Fibroblast of pulmonary artery (primary cell): ENCODE measurements at regions not wholly inside any gene's neighbourhood (a gene's known extent, or its start where the extent isn't known, plus 50 kb on each side); places are given as distances from the start of the nearest gene placed in this dataset.

Experiments
- DNase-seq: peaks from one replicate; pipeline ENCODE4 v3.0.0-alpha.2; 2010; ENCODE audit warnings: low read depth
- H3K4me3 ChIP-seq: replicated peaks from 2 replicates; pipeline ENCODE4 v1.5.1; 2011; ENCODE audit warnings: low read depth, mild to moderate bottlenecking, control low read depth, low read length, moderate library complexity
- TF ChIP-seq, protein P1 (sequence below): IDR thresholded peaks from 2 replicates; pipeline ENCODE4 v1.5.1; 2011; ENCODE audit warnings: mild to moderate bottlenecking, control low read depth, low read length, inconsistent platforms; ENCODE audit errors: missing control alignments

DNA sequence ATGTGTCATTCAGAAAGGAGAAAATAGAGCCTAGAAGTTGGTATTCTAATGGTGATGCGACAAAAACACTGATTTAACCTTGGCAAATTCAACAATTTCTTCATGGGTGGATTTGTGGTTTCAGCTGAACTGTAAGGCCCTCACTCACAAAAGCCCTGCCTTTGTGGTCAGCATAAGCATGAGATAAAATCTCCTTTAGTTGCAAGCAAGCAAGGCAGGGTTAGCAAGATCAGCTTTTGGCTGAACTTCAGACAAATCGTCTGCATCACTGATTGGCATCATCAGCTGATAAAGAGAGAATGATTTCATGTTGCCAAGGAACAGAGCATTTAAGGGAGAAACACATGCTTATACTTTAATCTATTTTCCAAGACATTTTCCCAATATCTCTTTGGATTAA, 2582.2 kb downstream of the PCDH7 start:
- TF ChIP-seq, protein P1, sequence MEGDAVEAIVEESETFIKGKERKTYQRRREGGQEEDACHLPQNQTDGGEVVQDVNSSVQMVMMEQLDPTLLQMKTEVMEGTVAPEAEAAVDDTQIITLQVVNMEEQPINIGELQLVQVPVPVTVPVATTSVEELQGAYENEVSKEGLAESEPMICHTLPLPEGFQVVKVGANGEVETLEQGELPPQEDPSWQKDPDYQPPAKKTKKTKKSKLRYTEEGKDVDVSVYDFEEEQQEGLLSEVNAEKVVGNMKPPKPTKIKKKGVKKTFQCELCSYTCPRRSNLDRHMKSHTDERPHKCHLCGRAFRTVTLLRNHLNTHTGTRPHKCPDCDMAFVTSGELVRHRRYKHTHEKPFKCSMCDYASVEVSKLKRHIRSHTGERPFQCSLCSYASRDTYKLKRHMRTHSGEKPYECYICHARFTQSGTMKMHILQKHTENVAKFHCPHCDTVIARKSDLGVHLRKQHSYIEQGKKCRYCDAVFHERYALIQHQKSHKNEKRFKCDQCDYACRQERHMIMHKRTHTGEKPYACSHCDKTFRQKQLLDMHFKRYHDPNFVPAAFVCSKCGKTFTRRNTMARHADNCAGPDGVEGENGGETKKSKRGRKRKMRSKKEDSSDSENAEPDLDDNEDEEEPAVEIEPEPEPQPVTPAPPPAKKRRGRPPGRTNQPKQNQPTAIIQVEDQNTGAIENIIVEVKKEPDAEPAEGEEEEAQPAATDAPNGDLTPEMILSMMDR, result no peak
- H3K4me3 ChIP-seq, result no peak overlapping the region
- peak; percentile 19 for DNase-seq

DNA sequence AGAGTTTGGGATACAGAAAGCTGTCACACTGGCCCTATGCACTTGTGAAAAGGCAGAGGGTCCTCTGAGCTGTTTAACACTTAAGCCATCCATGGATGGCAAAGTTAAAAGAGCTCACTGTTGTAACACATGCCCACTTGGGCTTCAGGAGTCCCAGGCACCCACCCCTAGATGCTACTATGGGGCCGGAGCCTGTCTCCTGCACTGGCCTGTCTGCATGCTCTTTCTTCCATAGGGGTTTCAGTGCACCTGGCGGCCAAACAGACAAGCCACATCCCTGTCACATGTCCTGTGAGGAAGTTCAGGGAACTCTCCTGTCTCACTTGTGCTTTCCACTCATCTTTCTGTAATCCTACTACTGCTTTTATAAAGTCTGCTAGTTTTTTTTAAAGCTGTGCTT, 2586.0 kb downstream of the PCDH7 start:
- no peak for DNase-seq
- TF ChIP-seq, protein P1, result no peak
- H3K4me3 ChIP-seq, result no peak overlapping the region

DNA sequence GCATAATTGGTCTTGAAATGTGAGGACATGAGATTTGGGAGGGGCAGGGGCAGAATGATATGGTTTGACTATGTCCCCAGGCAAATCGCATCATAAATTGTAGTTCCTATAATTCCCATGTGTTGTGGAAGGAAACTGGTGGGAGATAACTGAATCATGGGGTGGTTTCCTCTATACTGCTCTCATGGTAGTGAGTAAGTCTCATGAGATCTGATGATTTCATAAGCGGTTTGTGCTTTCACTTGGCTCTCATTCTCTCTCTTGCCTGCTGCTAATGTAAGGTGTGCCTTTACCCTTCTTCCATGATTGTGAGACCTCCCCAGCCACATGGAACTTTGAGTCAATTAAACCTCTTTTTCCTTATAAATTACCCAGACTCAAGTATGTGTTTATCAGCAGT, 2595.9 kb downstream of the PCDH7 start:
- H3K4me3 ChIP-seq, result no peak overlapping the region
- peak; percentile 56 for DNase-seq
- TF ChIP-seq, protein P1, result no peak

DNA sequence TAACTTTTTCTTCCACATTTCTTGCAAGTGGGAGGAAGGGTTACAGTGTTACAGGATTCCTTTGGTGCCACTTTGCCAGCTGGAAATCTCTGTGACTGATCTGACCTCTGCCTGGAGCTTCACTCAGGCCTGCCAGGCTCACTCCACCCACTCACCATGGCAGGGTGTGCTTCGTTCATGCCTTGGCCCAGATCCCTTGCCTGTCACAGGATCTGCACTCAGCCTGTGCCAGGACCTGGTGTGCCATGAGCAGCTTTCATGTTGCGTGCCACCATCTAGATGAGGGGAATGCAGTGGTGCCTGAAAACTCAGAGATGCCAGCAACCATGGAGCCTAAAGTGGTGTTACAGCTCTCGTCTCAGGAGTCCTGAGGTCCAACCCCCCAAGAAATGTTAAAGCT, 2596.4 kb downstream of the PCDH7 start:
- TF ChIP-seq, protein P1, result no peak
- DNase-seq, result no peak

DNA sequence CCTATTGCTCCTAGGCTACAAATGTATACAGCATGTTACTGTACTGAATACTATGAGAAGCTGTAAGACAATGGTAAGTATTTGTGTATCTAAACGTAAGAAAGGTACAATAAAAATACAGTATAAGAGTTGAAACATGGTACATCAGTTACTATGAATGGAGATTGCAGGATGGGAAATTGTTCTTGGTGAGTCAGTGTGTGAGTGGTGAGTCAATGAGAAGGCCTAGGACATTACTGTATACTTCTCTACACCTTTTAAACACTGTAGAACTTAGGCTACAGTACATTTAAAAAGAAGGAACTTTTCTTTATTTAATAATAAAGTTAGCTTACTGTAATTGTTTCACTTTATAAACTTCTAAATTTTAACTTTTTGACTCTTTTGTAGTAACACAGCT, 2603.2 kb downstream of the PCDH7 start:
- DNase-seq, result no peak
- no peak overlapping the region for H3K4me3 ChIP-seq

More for the DNA sequence above, 2596.4 kb downstream of the PCDH7 start:
- H3K4me3 ChIP-seq, result no peak overlapping the region

DNA sequence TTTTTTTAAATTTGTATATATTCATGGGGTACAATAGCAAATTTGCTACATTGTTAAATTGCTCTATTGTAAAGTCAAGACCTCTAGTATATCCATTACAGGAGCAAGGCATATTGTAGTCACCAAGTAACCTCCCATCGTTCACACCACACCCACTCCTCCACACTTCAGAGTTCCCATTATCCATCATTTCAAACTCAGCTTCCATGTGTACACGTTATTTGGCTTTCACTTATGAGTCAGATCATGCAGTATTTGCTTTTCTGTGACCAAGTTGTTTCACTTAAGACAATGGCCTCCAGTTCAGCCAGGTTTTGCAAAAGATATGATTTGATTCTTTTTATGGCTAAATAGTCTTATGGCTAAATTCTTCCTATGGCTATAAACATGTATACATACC, 2614.2 kb downstream of the PCDH7 start:
- TF ChIP-seq, protein P1, result no peak
- H3K4me3 ChIP-seq, result no peak overlapping the region
- peak; percentile 8 for DNase-seq

More for the DNA sequence above, 2603.2 kb downstream of the PCDH7 start:
- TF ChIP-seq, protein P1, result no peak

DNA sequence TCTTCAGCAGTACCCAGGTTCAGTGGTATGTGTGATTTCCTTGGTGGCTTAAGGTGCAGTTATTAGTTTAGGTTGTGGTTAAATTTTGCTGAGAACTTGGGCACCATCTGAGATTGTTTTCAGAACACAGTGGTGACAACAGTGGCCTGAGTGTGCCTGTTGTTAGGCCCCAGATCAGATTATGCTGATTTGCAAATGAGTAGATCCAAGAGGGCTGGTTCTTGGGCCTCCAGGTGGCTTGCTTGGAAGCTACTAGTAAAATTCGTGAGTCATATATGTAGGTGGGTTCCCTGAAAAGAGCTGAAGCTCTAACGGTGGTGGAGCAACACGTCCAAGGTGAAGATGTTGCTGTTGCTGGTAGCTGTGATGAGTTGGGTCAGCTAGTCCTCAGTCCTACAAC, 2619.6 kb downstream of the PCDH7 start:
- no peak overlapping the region for H3K4me3 ChIP-seq
- DNase-seq, result no peak
- TF ChIP-seq, protein P1, result no peak
